ENCODE measurements at regions not wholly inside any gene's neighbourhood (a gene's known extent, or its start where the extent isn't known, plus 50 kb on each side); places are given as distances from the start of the nearest gene placed in this dataset.

DNA sequence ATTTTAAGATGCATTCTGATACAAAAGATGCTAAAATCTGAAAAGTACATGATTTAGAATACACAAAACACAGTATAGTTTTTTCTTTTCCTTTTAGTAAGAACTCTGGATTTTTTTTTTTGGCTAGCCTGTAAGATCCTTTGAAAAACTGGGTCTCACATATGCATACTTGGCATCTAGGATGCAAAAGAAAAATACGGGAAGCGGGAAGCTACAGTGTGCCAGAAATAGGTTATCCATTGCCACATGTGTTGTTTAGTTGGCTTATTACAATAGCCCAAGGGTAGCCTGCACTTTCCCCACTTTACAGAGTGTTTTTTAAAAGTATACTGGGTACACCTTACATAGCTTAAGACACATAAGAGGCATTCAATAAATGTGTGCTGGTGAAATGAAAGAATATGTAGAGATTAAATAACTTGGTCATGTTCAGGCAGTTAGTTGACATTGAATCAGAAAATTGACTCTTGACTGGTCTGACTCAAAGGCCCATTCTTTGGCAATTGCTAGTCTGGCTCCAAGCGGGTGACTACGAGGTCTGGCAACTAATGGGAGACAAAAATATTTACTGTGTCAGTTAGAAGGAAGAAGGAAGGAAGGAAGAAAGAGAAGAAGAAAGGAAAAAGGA lies 286.8 kb upstream of the TRIB2 start:
- no peak overlapping the region for H3K4me3 ChIP-seq (ENCODE audit: low read length)
- DNase-seq (ENCODE audit: low read depth): no peak
- TF ChIP-seq, protein P1, sequence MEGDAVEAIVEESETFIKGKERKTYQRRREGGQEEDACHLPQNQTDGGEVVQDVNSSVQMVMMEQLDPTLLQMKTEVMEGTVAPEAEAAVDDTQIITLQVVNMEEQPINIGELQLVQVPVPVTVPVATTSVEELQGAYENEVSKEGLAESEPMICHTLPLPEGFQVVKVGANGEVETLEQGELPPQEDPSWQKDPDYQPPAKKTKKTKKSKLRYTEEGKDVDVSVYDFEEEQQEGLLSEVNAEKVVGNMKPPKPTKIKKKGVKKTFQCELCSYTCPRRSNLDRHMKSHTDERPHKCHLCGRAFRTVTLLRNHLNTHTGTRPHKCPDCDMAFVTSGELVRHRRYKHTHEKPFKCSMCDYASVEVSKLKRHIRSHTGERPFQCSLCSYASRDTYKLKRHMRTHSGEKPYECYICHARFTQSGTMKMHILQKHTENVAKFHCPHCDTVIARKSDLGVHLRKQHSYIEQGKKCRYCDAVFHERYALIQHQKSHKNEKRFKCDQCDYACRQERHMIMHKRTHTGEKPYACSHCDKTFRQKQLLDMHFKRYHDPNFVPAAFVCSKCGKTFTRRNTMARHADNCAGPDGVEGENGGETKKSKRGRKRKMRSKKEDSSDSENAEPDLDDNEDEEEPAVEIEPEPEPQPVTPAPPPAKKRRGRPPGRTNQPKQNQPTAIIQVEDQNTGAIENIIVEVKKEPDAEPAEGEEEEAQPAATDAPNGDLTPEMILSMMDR (conservative IDR thresholded peaks at IDR 0.05; ENCODE audit: low read depth, low read length): no peak

DNA sequence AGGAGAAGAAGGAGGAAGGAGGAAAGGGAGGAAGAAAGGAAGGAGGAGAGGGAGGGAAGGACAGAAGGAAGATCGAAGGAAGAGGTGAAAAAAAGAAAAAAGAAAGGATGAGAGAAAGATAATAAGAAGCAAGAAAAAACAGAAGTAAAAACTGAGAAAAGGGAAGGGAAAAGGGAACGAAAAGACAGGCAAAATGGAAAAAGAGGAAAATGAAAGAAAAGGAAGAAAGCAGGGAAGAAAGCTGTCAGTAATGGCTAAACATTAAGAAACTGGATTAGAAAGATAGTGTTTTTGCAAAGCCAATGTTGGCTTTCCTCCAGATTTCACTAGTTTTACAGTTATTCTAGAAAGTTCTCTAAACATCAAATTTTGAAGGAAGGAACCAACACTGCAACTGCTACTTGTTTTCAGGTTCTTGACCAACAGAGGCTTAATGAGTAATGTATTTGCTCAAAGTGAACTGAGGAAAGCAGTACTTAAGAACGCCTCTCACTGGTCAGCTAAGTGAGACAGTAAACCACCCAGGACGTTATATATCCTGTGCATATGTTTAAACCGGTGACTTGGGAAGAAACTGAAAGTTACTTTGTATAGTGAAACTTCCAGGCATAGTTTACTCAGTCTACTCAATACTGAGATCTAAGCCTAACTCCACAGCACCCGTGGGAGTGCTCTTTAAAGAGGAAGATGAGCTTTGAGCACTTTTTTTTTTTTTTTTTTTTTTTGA lies 286.2 kb upstream of the TRIB2 start:
- TF ChIP-seq, protein P1 (conservative IDR thresholded peaks at IDR 0.05; ENCODE audit: low read depth, low read length): no peak
- no peak overlapping the region for H3K4me3 ChIP-seq (ENCODE audit: low read length)
- DNase-seq (ENCODE audit: low read depth): no peak

DNA sequence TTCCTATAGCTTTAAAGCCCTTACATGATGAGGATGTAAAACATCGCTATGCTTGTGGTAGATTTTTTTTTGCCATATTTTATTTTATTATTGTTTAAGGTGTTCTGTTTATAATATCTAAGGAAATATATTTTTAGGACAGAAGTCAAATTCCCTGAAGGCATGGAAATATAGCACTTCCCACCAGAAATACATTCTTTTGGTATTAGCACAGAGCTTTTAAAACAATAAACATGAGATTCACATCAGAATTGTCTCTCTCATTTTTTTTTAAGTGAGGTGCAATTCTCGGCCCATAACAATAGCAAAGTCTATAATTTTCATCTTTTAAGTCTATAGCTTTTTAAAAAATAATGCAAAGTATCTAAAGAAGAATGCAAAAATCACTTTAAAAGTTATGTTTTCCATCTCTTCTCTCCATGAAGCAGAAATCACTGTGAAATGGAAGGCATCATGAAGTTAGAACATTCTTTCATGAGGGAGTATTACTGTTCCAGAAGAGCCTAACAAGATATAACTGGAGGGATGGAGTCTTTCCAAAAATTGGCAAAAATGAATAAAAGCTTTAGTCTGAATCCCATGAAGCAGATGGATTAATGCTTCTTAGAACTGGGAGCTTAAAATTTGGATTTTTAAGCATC lies 283.6 kb upstream of the TRIB2 start:
- DNase-seq (ENCODE audit: low read depth): no peak
- TF ChIP-seq, protein P1 (conservative IDR thresholded peaks at IDR 0.05; ENCODE audit: low read depth, low read length): no peak
- no peak overlapping the region for H3K4me3 ChIP-seq (ENCODE audit: low read length)

DNA sequence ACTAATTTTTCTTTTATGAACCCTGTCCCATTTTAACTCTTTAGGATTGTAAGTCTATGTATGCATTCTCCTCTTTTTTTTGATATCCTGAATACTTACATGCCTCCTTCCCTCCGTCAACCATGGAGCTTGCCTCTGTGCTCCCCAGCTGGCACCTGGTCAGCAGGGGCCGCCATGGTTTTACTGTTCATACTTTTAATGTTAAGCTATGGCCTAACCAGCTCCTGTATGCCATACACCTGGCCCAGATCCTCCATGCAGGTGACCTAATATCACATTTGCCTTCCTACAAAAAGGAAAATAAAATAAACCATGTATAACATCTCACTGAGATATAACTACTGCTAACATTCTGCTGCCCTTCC lies 283.1 kb upstream of the TRIB2 start:
- no peak for DNase-seq (ENCODE audit: low read depth)
- TF ChIP-seq, protein P1 (conservative IDR thresholded peaks at IDR 0.05; ENCODE audit: low read depth, low read length): no peak
- no peak overlapping the region for H3K4me3 ChIP-seq (ENCODE audit: low read length)

- no peak overlapping the region for H3K4me3 ChIP-seq (ENCODE audit: low read length)
- TF ChIP-seq, protein P1 (conservative IDR thresholded peaks at IDR 0.05; ENCODE audit: low read depth, low read length): no peak
- DNase-seq (ENCODE audit: low read depth): no peak
Observed at GRCh38 chr2:12434630-12435098, 282.1 kb upstream of the TRIB2 start.

- peak; percentile 33 for DNase-seq (ENCODE audit: low read depth)
- H3K4me3 ChIP-seq (ENCODE audit: low read length): no peak overlapping the region
- TF ChIP-seq, protein P1 (conservative IDR thresholded peaks at IDR 0.05; ENCODE audit: low read depth, low read length): no peak
Observed at GRCh38 chr2:12435430-12436222, 281.1 kb upstream of the TRIB2 start.
